Skeletal muscle tissue (tissue), 3 donors: ENCODE measurements at regions not wholly inside any gene's neighbourhood (a gene's known extent, or its start where the extent isn't known, plus 50 kb on each side); places are given as distances from the start of the nearest gene placed in this dataset.

ENCODE experiments used
- H3K27ac ChIP-seq: one replicate; pipeline ENCODE4 v1.7.0; 2013; ENCODE audit warnings: mild to moderate bottlenecking, low read depth, low read length, inconsistent platforms
- H3K27me3 ChIP-seq, 3 donors: one replicate each; pipeline ENCODE4 v1.7.0; 2013; ENCODE audit warnings: low read length in 3 of 3; ENCODE audit not compliant: control insufficient read depth in 3 of 3, insufficient read depth in 3 of 3
- H3K36me3 ChIP-seq, 3 donors: one replicate each; pipeline ENCODE4 v1.7.0; 2013; ENCODE audit warnings: low read length in 3 of 3; ENCODE audit not compliant: control insufficient read depth in 3 of 3, insufficient read depth in 3 of 3
- H3K4me1 ChIP-seq, 3 donors: one replicate each; pipeline ENCODE4 v1.7.0; 2013; ENCODE audit warnings: low read length in 3 of 3, mild to moderate bottlenecking in 3 of 3; ENCODE audit not compliant: control insufficient read depth in 3 of 3, insufficient read depth in 3 of 3
- H3K4me3 ChIP-seq, 3 donors: one replicate each; pipeline ENCODE4 v1.7.0; 2013; ENCODE audit warnings: low read length in 3 of 3
- H3K9ac ChIP-seq, 3 donors: one replicate each; pipeline ENCODE4 v1.7.0; 2013; ENCODE audit warnings: low read length in 3 of 3, mild to moderate bottlenecking in 3 of 3, moderate library complexity in 2 of 3, low read depth in 1 of 3
- H3K9me3 ChIP-seq, 3 donors: one replicate each; pipeline ENCODE4 v1.7.0; 2013; ENCODE audit warnings: low read length in 3 of 3; ENCODE audit not compliant: control insufficient read depth in 3 of 3
- donor health status: Osteomylitis.

GRCh38 chr14:42391146-42391834 is 784.6 kb downstream of the LRFN5 start:
- Histone ChIP-seq H3K4me3 (no peak overlapping the region), H3K4me1 (no peaks in the 10 kb centered on the region), H3K9me3 (no peaks in the 10 kb centered on the region), H3K36me3 (no peaks in the 10 kb centered on the region), H3K27me3 (no peaks in the 10 kb centered on the region), H3K9ac (no peak overlapping the region), H3K27ac (no peak overlapping the region)

- H3K9ac ChIP-seq, result no peak overlapping the region
- no peaks in the 10 kb centered on the region for H3K27me3 ChIP-seq
- H3K4me1 ChIP-seq, result no peaks in the 10 kb centered on the region
- H3K27ac ChIP-seq, result no peak overlapping the region
- no peaks in the 10 kb centered on the region for H3K36me3 ChIP-seq
- no peaks in the 10 kb centered on the region for H3K9me3 ChIP-seq
- H3K4me3 ChIP-seq, result no peak overlapping the region
Measured at GRCh38 chr14:42378880-42379279, 772.2 kb downstream of the LRFN5 start.

- no peak overlapping the region for H3K27ac ChIP-seq
- no peaks in the 10 kb centered on the region for H3K36me3 ChIP-seq
- no peak overlapping the region for H3K9ac ChIP-seq
- no peak overlapping the region for H3K4me3 ChIP-seq
- H3K4me1 ChIP-seq, result no peaks in the 10 kb centered on the region
- H3K9me3 ChIP-seq, result no peaks in the 10 kb centered on the region
- no peaks in the 10 kb centered on the region for H3K27me3 ChIP-seq
Measured at GRCh38 chr14:42378274-42378673, 771.6 kb downstream of the LRFN5 start.

DNA sequence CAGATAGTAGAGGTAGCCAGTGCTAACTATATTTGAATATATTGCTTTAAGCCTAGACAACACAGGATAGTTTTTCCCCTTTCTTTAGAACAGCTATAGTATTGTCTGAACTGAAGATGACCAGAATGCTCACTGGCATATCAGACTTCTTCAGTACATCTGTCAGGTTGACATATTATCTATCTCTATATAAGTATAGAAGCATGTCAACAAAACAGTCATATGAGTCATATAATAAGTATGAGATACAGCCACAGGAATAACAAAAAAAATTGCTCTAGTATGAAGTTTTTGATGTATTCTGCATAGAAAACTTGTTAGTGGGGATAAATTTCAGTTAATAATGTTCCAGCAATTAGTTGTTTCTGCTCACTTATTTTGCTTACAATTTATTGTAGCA is 767.7 kb downstream of the LRFN5 start:
- Histone ChIP-seq H3K27me3 (no peaks in the 10 kb centered on the region), H3K9ac (no peak overlapping the region), H3K4me3 (no peak overlapping the region), H3K27ac (no peak overlapping the region), H3K9me3 (no peaks in the 10 kb centered on the region), H3K4me1 (no peaks in the 10 kb centered on the region), H3K36me3 (no peaks in the 10 kb centered on the region)

- no peak overlapping the region for H3K27ac ChIP-seq
- H3K4me1 ChIP-seq, result no peaks in the 10 kb centered on the region
- H3K4me3 ChIP-seq, result no peak overlapping the region
- no peaks in the 10 kb centered on the region for H3K27me3 ChIP-seq
- H3K9me3 ChIP-seq, result no peaks in the 10 kb centered on the region
- no peaks in the 10 kb centered on the region for H3K36me3 ChIP-seq
- H3K9ac ChIP-seq, result no peak overlapping the region
Measured at GRCh38 chr14:42370056-42370455, 763.4 kb downstream of the LRFN5 start.

- no peaks in the 10 kb centered on the region for H3K4me1 ChIP-seq
- no peak overlapping the region for H3K4me3 ChIP-seq
- H3K27ac ChIP-seq, result no peak overlapping the region
- H3K9me3 ChIP-seq, result no peaks in the 10 kb centered on the region
- H3K36me3 ChIP-seq, result no peaks in the 10 kb centered on the region
- H3K27me3 ChIP-seq, result no peaks in the 10 kb centered on the region
- H3K9ac ChIP-seq, result no peak overlapping the region
Measured at GRCh38 chr14:42368234-42368633, 761.6 kb downstream of the LRFN5 start.

- H3K4me1 ChIP-seq, result no peaks in the 10 kb centered on the region
- no peak overlapping the region for H3K27ac ChIP-seq
- H3K27me3 ChIP-seq, result no peaks in the 10 kb centered on the region
- H3K9me3 ChIP-seq, result no peaks in the 10 kb centered on the region
- H3K4me3 ChIP-seq, result no peak overlapping the region
- no peaks in the 10 kb centered on the region for H3K36me3 ChIP-seq
- no peak overlapping the region for H3K9ac ChIP-seq
Measured at GRCh38 chr14:42353315-42353714, 746.6 kb downstream of the LRFN5 start.

DNA sequence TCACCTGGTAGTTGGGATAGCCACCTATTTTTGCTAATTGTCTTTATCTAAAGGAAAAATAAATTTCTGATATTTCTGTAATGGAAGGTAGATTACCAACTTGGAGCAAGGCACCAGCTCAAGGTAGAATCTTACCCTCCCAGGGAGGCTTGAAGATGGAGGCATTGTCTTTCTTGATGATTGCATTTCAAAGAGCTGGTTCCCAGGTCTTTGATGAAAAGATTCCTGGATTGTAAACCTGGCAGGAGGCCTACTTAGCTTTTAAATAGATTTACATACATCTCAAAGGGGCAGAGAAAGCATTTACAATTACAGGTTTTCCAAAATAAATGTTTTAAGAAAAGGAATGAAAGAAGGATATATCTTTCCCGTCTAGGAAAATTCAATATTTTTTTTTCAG is 729.2 kb downstream of the LRFN5 start:
- Histone ChIP-seq H3K4me1 (no peaks in the 10 kb centered on the region), H3K27me3 (no peaks in the 10 kb centered on the region), H3K9ac (no peak overlapping the region), H3K4me3 (no peak overlapping the region), H3K27ac (no peak overlapping the region), H3K36me3 (no peaks in the 10 kb centered on the region), H3K9me3 (no peaks in the 10 kb centered on the region)

DNA sequence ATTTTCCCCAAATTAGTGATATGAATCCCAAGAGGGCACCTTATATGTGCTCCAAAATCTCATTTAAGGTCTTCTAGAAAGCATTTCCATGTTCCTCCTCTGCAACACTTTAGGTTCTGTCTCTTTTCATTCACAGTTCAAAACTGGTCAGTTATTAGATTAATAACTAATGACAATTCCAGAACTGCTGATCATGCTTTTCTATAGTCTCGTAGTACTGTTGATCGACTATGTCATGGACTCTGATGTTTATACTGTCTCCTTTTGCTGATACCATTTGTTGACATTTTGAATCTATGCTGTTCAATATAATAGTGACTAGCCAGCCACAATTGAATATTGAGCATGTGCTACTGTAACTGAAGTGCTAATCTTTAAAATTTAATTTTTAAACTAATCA is 728.3 kb downstream of the LRFN5 start:
- Histone ChIP-seq H3K27me3 (no peaks in the 10 kb centered on the region), H3K4me3 (no peak overlapping the region), H3K27ac (no peak overlapping the region), H3K9ac (no peak overlapping the region), H3K4me1 (no peaks in the 10 kb centered on the region), H3K36me3 (no peaks in the 10 kb centered on the region), H3K9me3 (no peaks in the 10 kb centered on the region)

DNA sequence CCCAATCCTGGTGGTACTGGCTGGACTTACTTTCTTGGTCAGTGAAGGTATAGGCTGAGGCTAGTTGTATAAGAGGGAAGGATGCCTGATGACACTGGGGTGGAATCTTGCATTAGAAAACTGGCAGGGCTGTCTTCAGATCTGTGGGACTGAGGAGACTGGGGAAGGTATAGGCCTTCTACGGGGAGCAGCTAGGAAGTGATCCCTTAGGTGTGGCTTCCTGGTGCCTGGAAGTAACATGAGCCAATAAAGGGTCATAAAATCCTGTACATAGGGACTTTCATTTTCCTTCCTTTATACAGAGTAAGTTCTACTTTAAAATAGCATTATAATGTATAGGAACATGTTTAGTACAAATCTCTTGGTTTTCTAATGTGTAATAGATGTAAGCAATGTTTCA is 716.8 kb downstream of the LRFN5 start:
- no peaks in the 10 kb centered on the region for H3K27me3 ChIP-seq
- no peak overlapping the region for H3K9ac ChIP-seq
- no peaks in the 10 kb centered on the region for H3K9me3 ChIP-seq
- no peak overlapping the region for H3K4me3 ChIP-seq
- H3K36me3 ChIP-seq, result no peaks in the 10 kb centered on the region
- no peak overlapping the region for H3K27ac ChIP-seq
- no peaks in the 10 kb centered on the region for H3K4me1 ChIP-seq
